Kidney tubule cell (primary cell): ENCODE measurements at regions not wholly inside any gene's neighbourhood (a gene's known extent, or its start where the extent isn't known, plus 50 kb on each side); places are given as distances from the start of the nearest gene placed in this dataset.
"Not testable (repeated sequence)": the region's sequence is repeated elsewhere in the genome, so short reads cannot be mapped to it uniquely, and the experiment has no call there.

Experiments
- DNase-seq: peaks from one replicate; pipeline ENCODE4 v3.0.0-alpha.2; 2018; ENCODE audit warnings: low spot score

- DNase-seq: no peak
These were observed 1543.0 kb downstream of the SLITRK5 start for GRCh38 chr13:89214185-89214584.

DNA sequence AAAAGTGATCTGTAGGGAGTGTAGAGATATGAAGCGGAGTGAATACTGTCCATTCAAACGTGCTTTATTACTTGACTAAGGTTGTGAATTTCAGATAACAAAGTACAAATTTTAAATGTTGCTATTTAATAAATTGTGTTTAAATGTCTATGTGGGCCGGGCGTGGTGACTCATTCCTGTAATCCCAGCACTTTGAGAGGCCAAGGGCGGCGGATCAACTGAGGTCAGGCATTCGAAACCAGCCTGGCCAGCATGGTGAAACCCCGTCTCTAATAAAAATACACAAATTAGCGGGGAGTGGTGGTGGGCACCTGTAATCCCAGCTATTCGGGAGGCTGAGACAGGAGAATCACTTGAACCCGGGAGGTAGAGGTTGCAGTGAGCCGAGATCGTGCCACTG, 1544.1 kb downstream of the SLITRK5 start:
- DNase-seq: not testable (repeated sequence)

GRCh38 chr13:89217813-89218212, 1546.6 kb downstream of the SLITRK5 start:
- DNase-seq: no peak

GRCh38 chr13:89221557-89222158, 1550.5 kb downstream of the SLITRK5 start:
- DNase-seq: no peak

GRCh38 chr13:89227356-89227755, 1556.2 kb downstream of the SLITRK5 start:
- DNase-seq: no peak

GRCh38 chr13:89238496-89238895, 1567.3 kb downstream of the SLITRK5 start:
- no peak for DNase-seq

GRCh38 chr13:89239361-89240127, 1568.4 kb downstream of the SLITRK5 start:
- DNase-seq: no peak

GRCh38 chr13:89255844-89256406, 1584.8 kb downstream of the SLITRK5 start:
- DNase-seq: no peak

- peak; percentile 51 for DNase-seq
These were observed 1596.6 kb downstream of the SLITRK5 start for GRCh38 chr13:89267734-89268133.

- no peak for DNase-seq
These were observed 1598.6 kb downstream of the SLITRK5 start for GRCh38 chr13:89269737-89270136.

GRCh38 chr13:89270736-89271135, 1599.6 kb downstream of the SLITRK5 start:
- DNase-seq: no peak

- no peak for DNase-seq
These were observed 1608.2 kb downstream of the SLITRK5 start for GRCh38 chr13:89279374-89279773.

DNA sequence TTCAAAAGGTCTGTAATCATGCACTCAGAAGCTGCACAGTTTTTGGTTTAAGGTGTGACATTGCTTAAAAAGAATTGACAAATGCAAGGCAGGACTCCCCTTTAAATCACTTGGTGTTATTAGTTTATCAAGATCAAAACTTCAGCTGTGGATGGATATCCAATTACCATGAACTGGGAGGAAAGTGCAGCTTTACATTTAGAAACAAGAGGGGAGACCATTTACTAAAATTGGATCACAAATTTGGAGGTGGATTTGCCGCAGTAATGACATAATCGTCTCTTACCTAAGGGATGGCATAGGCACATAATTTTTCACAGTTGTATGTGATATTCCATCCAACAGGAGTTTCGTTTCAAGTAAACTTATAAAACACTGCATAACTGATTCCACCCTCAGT, 1610.2 kb downstream of the SLITRK5 start:
- no peak for DNase-seq

DNA sequence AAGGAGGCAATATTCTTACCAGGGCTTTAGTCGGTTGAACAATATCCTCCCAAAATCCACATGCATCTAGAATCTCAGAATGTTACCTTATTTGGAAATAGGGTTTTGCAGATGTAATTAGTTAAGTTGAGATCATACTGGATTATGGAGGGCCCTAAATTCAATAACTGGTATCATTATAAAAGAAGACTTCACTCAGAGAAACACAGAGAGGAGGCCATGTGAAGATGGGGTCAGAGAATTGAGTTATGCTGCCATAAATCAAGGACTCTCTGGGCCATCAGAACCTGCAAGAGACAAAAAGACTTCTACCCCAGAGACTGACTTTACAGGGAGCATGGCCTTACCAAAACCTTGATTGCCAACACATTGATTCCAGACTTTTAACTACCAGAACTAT, 1611.1 kb downstream of the SLITRK5 start:
- DNase-seq: no peak

DNA sequence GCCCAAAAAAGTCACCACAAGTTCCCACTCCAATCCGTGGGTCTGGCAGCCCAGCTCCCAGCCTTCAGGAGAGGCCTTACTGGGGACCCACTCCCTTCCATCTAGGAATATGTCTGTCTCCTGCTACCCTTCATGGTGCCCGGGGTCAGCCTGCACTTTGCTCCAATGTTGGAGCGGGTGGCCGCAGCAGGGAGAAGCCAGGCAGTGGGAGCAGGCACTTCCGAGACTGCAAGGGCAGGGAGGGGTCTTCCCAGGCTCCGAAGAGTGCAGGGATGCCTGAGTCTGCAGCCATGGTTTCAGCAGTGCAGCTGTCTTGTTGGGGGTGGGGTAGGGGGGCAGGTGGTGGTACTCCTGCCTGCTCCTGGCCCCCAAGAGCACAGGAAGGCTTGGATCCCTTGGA, 1616.2 kb downstream of the SLITRK5 start:
- DNase-seq: no peak

- DNase-seq: no peak
These were observed 1623.1 kb downstream of the SLITRK5 start for GRCh38 chr13:89294115-89294867.

- peak; percentile 36 for DNase-seq
These were observed 1636.1 kb downstream of the SLITRK5 start for GRCh38 chr13:89307278-89307677.

DNA sequence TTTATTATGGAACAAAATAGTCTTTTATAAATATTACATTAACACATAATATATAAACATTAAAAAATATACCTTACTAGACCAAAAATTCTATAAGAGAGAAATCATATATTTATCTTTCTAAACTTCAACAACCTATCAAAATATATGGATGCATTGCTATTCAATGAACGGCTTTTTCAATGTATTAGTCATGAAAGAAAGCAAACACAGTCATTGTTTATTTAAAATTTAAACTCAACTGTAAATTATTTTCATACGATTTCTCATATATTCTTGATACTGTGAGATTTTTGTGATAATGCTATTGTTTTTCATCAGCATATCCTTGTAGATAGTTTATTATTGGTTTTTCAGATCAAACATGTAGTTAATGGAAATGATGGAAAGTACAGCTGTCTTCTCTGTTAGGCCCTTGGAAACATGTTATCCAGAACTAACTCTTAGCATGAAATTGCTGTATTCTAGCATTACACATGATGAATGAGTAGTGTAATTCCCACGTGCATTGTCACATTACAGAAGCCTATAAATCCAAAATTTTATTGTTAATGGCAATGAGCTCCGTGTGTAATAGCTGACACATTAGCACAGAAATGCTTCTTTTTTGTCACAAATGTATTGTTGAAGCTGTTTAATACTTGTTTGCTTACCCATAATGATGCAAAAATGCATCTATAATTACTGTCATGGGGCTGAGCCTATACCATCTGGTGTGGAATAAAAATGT, 1639.9 kb downstream of the SLITRK5 start:
- DNase-seq: no peak

DNA sequence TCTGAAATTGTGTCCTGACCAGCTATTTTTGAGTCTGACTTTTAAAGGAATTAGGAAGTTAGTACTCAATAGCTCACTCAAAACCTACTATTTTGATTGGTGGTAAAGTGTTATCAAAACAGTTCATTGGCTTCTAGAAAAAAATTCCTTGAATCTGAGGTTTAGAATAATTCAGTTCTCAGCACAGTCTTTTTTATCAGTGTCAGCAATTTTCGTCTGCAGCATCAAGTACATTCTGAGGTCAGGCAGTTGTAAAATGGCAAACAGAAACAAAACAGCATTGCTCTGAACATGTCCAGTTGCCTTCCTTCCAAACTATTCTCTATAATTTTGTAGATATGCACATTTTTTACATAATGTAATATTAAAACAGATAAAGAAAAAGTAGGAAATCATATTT, 1644.1 kb downstream of the SLITRK5 start:
- no peak for DNase-seq

GRCh38 chr13:89322466-89322865, 1651.3 kb downstream of the SLITRK5 start:
- no peak for DNase-seq

DNA sequence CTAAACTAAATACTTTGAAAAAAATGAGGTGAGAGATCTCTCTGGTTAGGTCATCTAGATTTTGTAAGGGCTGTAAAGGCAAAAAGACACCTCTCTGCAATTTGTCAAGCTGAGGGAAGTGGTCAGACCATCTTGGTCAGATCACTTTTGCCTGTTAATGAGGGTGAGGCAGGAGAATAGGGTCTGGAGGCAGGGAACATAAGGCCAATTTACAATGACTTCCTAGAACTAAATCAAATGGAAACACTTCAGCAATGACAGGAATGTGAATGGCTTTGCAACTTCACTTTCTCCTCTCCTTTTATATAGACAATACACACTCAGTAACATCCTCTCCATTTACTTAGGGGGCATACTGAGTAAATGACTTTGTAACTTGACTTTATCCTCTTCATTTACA, 1653.4 kb downstream of the SLITRK5 start:
- DNase-seq: no peak

DNA sequence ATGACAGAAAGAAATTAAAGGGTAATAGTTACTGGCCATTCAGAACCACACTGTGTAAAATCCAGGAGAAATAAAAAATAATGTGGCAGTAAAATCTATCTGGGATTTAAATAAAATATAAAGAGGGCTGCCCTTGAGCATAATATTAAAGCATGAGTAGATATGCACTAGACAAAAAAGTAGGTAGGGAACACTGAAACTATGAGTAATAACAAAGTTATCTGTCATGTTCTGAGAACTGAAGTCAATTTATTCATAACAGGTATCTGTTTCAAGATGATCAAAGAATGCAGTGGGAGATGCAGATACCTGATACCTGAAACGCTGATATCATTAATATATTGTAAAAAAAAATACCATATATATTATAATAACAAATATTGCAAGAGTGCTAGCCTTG, 1672.0 kb downstream of the SLITRK5 start:
- DNase-seq: peak; percentile 39
